HEK293 (cell line): ENCODE measurements at regions not wholly inside any gene's neighbourhood (a gene's known extent, or its start where the extent isn't known, plus 50 kb on each side); places are given as distances from the start of the nearest gene placed in this dataset.

ENCODE experiments used
- CTCF ChIA-PET: fragments of 350-600 bp; formaldehyde crosslinking; extraction: SDS; loops from one replicate; lab custom pipeline; 2021; ENCODE audit warnings: antibody characterized with exemption; lab: Yijun Ruan, JAX
- POLR2A ChIA-PET: fragments of 300-600 bp; formaldehyde crosslinking; extraction: SDS; loops from one replicate; lab custom pipeline; 2020; ENCODE audit warnings: antibody characterized with exemption, inconsistent platforms; lab: Yijun Ruan, JAX
- H3K27ac ChIP-seq: fragments of 200-500 bp; sonication (Bioruptor generic); 2 replicates; pipeline ENCODE4 v1.5.1; 2014; ENCODE audit warnings: low read depth, low read length, control low read depth, inconsistent platforms; ENCODE audit errors: extremely low read depth
- H3K36me3 ChIP-seq, 2 experiments: fragments of 200-500 bp in 1 of 2; sonication (Bioruptor generic) in 1 of 2; 1 replicate in 1 of 2; 2 replicates in 1 of 2; pipeline ENCODE4 v1.5.1; 2014 to 2017; ENCODE audit warnings: inconsistent platforms in 2 of 2, low read length in 2 of 2; ENCODE audit not compliant: control insufficient read depth in 2 of 2, insufficient read depth in 1 of 2
- H3K4me1 ChIP-seq: fragments of 200-500 bp; sonication (Bioruptor generic); 2 replicates; pipeline ENCODE4 v1.5.1; 2014; ENCODE audit warnings: mild to moderate bottlenecking, low read length, inconsistent platforms; ENCODE audit not compliant: control insufficient read depth, insufficient read depth
- H3K4me3 ChIP-seq: 2 replicates; pipeline ENCODE4 v1.5.1; 2011; ENCODE audit warnings: low read depth, mild to moderate bottlenecking, control low read depth, low read length, moderate library complexity
- H3K9me3 ChIP-seq: fragments of 200-500 bp; sonication (Bioruptor generic); 2 replicates; pipeline ENCODE4 v1.5.1; 2014; ENCODE audit warnings: low read depth, low read length, inconsistent platforms; ENCODE audit not compliant: control insufficient read depth, insufficient read depth
- HOXC10 ChIP-seq: sonication (generic); formaldehyde crosslinking; IDR thresholded peaks from 2 replicates; pipeline ENCODE4 v1.8.1; 2023; ENCODE audit warnings: mild to moderate bottlenecking, missing genetic modification reagents
- MEIS1 ChIP-seq: sonication (generic); formaldehyde crosslinking; IDR thresholded peaks from 2 replicates; pipeline ENCODE4 v1.8.1; 2022; ENCODE audit warnings: missing genetic modification reagents, mild to moderate bottlenecking, borderline replicate concordance
- SP7 ChIP-seq: fragments of 450-650 bp; formaldehyde crosslinking; IDR thresholded peaks from 2 replicates; pipeline ENCODE4 v1.5.1; 2016; ENCODE audit warnings: missing biosample characterization, missing genetic modification characterization
- ZFP69B ChIP-seq: fragments of 450-650 bp; formaldehyde crosslinking; IDR thresholded peaks from 2 replicates; pipeline ENCODE4 v1.5.1; 2016; ENCODE audit warnings: missing biosample characterization, missing genetic modification characterization
- ZNF169 ChIP-seq: fragments of 450-650 bp; formaldehyde crosslinking; IDR thresholded peaks from 2 replicates; pipeline ENCODE4 v1.5.1; 2016; ENCODE audit warnings: missing biosample characterization, missing genetic modification characterization
- ZNF23 ChIP-seq: fragments of 450-650 bp; formaldehyde crosslinking; IDR thresholded peaks from 2 replicates; pipeline ENCODE4 v1.5.1; 2016; ENCODE audit warnings: missing biosample characterization, missing genetic modification characterization, borderline replicate concordance
- ZNF670 ChIP-seq: fragments of 450-650 bp; formaldehyde crosslinking; IDR thresholded peaks from 2 replicates; pipeline ENCODE4 v1.5.1; 2016; ENCODE audit warnings: missing biosample characterization, missing genetic modification characterization, low read depth
- ZSCAN16 ChIP-seq: fragments of 450-650 bp; formaldehyde crosslinking; IDR thresholded peaks from 2 replicates; pipeline ENCODE4 v1.5.1; 2016; ENCODE audit warnings: missing biosample characterization, missing genetic modification characterization
- TF ChIP-seq, protein P1 (sequence below): fragments of 450-650 bp; formaldehyde crosslinking; IDR thresholded peaks from 2 replicates; pipeline ENCODE4 v1.5.1; 2016; ENCODE audit warnings: missing biosample characterization, missing genetic modification characterization
- TF ChIP-seq, protein P2 (sequence below): fragments of 450-650 bp; formaldehyde crosslinking; IDR thresholded peaks from 2 replicates; pipeline ENCODE4 v1.5.1; 2017; ENCODE audit warnings: missing biosample characterization, missing genetic modification characterization
- TF ChIP-seq, protein P3 (sequence below): fragments of 450-650 bp; formaldehyde crosslinking; IDR thresholded peaks from 2 replicates; pipeline ENCODE4 v1.5.1; 2016; ENCODE audit warnings: missing biosample characterization, missing genetic modification characterization

DNA sequence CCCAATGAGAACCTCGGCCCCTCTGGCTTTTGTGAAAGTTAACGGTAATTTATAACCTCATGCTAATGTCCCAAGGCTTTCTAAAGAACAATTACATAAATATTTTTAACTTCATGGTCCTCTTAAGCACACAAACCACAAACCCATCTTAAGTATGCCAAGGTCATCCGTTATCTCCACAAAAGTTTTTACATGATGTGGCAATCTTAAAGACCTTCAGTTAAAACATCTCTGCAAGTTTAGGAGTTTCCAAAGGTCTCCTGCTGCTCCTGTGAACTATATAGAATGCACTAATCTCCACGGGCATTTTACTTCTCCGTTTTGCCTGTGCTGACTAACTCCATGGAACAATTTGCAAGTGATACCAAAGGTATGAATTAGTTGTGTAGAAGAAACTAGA lies 228.2 kb downstream of the TLE1 start:
- no peak overlapping the region for H3K4me3 ChIP-seq
- ChIA-PET CTCF (no interaction called here), POLR2A (no interaction called here)
- TF ChIP-seq, protein P1, sequence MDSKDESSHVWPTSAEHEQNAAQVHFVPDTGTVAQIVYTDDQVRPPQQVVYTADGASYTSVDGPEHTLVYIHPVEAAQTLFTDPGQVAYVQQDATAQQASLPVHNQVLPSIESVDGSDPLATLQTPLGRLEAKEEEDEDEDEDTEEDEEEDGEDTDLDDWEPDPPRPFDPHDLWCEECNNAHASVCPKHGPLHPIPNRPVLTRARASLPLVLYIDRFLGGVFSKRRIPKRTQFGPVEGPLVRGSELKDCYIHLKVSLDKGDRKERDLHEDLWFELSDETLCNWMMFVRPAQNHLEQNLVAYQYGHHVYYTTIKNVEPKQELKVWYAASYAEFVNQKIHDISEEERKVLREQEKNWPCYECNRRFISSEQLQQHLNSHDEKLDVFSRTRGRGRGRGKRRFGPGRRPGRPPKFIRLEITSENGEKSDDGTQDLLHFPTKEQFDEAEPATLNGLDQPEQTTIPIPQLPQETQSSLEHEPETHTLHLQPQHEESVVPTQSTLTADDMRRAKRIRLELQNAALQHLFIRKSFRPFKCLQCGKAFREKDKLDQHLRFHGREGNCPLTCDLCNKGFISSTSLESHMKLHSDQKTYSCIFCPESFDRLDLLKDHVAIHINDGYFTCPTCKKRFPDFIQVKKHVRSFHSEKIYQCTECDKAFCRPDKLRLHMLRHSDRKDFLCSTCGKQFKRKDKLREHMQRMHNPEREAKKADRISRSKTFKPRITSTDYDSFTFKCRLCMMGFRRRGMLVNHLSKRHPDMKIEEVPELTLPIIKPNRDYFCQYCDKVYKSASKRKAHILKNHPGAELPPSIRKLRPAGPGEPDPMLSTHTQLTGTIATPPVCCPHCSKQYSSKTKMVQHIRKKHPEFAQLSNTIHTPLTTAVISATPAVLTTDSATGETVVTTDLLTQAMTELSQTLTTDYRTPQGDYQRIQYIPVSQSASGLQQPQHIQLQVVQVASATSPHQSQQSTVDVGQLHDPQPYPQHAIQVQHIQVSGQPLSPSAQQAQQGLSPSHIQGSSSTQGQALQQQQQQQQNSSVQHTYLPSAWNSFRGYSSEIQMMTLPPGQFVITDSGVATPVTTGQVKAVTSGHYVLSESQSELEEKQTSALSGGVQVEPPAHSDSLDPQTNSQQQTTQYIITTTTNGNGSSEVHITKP = no peak
- TF ChIP-seq, protein P2, sequence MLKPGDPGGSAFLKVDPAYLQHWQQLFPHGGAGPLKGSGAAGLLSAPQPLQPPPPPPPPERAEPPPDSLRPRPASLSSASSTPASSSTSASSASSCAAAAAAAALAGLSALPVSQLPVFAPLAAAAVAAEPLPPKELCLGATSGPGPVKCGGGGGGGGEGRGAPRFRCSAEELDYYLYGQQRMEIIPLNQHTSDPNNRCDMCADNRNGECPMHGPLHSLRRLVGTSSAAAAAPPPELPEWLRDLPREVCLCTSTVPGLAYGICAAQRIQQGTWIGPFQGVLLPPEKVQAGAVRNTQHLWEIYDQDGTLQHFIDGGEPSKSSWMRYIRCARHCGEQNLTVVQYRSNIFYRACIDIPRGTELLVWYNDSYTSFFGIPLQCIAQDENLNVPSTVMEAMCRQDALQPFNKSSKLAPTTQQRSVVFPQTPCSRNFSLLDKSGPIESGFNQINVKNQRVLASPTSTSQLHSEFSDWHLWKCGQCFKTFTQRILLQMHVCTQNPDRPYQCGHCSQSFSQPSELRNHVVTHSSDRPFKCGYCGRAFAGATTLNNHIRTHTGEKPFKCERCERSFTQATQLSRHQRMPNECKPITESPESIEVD (tag by site-specific recombination) = peak; percentile 69
- no peaks in the 10 kb centered on the region for H3K9me3 ChIP-seq
- H3K36me3 ChIP-seq = no peaks in the 10 kb centered on the region
- no peak overlapping the region for H3K27ac ChIP-seq
- 0 out of 2 replicates have a peak, but pooled peaks cover 3% of the 10 kb centered on the region for H3K4me1 ChIP-seq

DNA sequence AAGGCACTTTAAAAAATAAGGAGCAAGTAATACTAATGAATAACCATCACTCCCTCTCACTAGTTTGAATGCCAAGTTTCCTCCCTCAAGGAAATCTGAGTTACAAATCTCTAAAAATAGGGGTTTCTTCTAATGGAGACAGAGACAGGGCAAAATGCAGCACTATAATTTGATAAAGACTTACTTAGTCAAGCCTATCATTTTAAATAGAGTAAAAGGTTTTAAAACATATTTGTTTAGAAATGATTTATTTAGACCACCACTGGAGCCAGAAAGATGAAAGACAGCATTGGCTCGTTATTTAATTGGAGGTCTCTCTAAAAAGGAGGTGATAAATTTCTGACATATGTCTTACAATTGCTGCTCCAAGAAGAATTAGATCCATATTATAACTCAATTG lies 228.7 kb downstream of the TLE1 start:
- Histone ChIP-seq H3K4me3 (no peak overlapping the region), H3K4me1 (0 out of 2 replicates have a peak, but pooled peaks cover 3% of the 10 kb centered on the region), H3K9me3 (no peaks in the 10 kb centered on the region), H3K36me3 (no peaks in the 10 kb centered on the region), H3K27ac (no peak overlapping the region)
- TF ChIP-seq, protein P2 (tag by site-specific recombination) = no peak
- TF ChIP-seq ZNF670 (tag by site-specific recombination) = no peak
- TF ChIP-seq ZFP69B (tag by site-specific recombination) = no peak
- no peak for TF ChIP-seq ZNF23
- TF ChIP-seq MEIS1 (CRISPR knock-in tag) = no peak
- TF ChIP-seq ZNF169 = no peak
- no peak for TF ChIP-seq HOXC10 (CRISPR knock-in tag)
- TF ChIP-seq SP7 (tag by site-specific recombination) = peak; percentile 34; the same call in 1 of the 2 replicates
- ChIA-PET CTCF (interaction anchor here (0.6 kb wide), 1 partner anchor 8 kb away, joined by 3 read pairs; no protein-coding TSS in a partner anchor), POLR2A (no interaction called here)

DNA sequence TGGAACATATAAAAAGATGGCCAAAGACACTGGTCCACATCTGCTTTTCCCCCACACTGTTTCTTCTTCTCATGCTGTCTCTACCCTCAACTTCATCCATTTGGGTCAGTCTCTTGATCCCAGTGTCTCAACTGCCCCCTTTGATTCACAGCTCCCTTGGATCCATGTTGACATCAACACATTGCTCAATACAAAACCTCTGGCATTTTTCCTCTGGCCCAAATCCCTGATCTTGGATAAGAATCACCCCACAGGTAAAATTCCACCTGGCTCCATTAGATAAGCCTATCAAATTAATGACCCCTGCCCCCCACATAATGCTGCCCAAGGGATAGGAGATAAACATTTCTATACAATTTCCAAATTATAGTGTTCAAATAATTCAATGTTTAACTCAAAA lies 229.8 kb downstream of the TLE1 start:
- ChIA-PET CTCF (interaction anchor here (0.6 kb wide), 1 partner anchor 1602 kb away, joined by 3 read pairs; no protein-coding TSS in a partner anchor), POLR2A (no interaction called here)
- no peak for TF ChIP-seq HOXC10 (CRISPR knock-in tag)
- TF ChIP-seq, protein P3, sequence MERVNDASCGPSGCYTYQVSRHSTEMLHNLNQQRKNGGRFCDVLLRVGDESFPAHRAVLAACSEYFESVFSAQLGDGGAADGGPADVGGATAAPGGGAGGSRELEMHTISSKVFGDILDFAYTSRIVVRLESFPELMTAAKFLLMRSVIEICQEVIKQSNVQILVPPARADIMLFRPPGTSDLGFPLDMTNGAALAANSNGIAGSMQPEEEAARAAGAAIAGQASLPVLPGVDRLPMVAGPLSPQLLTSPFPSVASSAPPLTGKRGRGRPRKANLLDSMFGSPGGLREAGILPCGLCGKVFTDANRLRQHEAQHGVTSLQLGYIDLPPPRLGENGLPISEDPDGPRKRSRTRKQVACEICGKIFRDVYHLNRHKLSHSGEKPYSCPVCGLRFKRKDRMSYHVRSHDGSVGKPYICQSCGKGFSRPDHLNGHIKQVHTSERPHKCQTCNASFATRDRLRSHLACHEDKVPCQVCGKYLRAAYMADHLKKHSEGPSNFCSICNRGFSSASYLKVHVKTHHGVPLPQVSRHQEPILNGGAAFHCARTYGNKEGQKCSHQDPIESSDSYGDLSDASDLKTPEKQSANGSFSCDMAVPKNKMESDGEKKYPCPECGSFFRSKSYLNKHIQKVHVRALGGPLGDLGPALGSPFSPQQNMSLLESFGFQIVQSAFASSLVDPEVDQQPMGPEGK (tag by site-specific recombination) = no peak
- TF ChIP-seq ZSCAN16 (tag by site-specific recombination) = no peak
- Histone ChIP-seq H3K9me3 (no peaks in the 10 kb centered on the region), H3K36me3 (no peaks in the 10 kb centered on the region), H3K27ac (no peak overlapping the region), H3K4me1 (0 out of 2 replicates have a peak, but pooled peaks cover 3% of the 10 kb centered on the region), H3K4me3 (no peak overlapping the region)
